Nephron (organoid): ENCODE measurements at regions not wholly inside any gene's neighbourhood (a gene's known extent, or its start where the extent isn't known, plus 50 kb on each side); places are given as distances from the start of the nearest gene placed in this dataset.

Experiments used
- H3K27ac Mint-ChIP-seq, 3 experiments: 2 replicates each; pipeline ENCODE4 v1.8.0; 2020; ENCODE audit warnings: mixed read lengths in 3 of 3, mild to moderate bottlenecking in 2 of 3, moderate library complexity in 1 of 3
- H3K27me3 Mint-ChIP-seq: 2 replicates; pipeline ENCODE4 v1.8.0; 2021; ENCODE audit warnings: low read depth, mild to moderate bottlenecking, moderate library complexity, mixed read lengths
- H3K36me3 Mint-ChIP-seq: 2 replicates; pipeline ENCODE4 v1.8.0; 2020; ENCODE audit warnings: low read depth, mixed read lengths
- H3K4me1 Mint-ChIP-seq: 2 replicates; pipeline ENCODE4 v1.8.0; 2020; ENCODE audit warnings: mixed read lengths
- H3K4me3 Mint-ChIP-seq, 3 experiments: 2 replicates each; pipeline ENCODE4 v1.8.0; 2020; ENCODE audit warnings: mild to moderate bottlenecking in 3 of 3, mixed read lengths in 3 of 3, moderate library complexity in 2 of 3
- H3K9me3 Mint-ChIP-seq: 2 replicates; pipeline ENCODE4 v1.8.0; 2020; ENCODE audit warnings: mixed read lengths
- CTCF ChIP-seq, 3 experiments: fragments of 200-600 bp; sonication (generic); IDR thresholded peaks; one replicate each; pipeline ENCODE4 v1.5.0; 2021; ENCODE audit warnings: antibody characterized with exemption in 3 of 3; ENCODE audit not compliant: unreplicated experiment in 3 of 3

DNA sequence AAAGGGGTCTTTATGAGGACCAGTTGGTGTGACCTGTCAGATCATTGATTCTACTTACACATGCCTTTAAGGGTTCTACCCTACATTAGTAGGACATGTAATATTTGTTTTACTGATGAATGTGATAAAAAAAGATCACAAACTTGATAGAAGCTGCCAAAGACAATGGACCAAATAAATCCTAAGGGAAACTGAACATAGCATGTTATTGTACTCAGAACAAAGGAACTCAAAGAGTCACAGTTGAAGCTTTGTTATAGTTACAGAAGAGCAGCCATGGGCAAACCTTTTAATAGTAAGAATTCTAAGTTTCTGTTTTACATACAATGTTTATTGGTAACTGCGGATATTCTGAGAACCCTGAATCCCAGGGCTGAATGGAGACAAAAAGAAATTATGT lies 780.1 kb downstream of the SLITRK6 start:
- no peaks in the 10 kb centered on the region for H3K27me3 Mint-ChIP-seq
- TF ChIP-seq CTCF (IDR thresholded peaks at IDR 0.05; ENCODE audit: unreplicated experiment in 3 of 3), result no peak
- no peaks in the 10 kb centered on the region for H3K36me3 Mint-ChIP-seq
- H3K9me3 Mint-ChIP-seq, result peaks cover 1% of the 10 kb centered on the region
- no peak overlapping the region for H3K4me3 Mint-ChIP-seq
- no peaks in the 10 kb centered on the region for H3K4me1 Mint-ChIP-seq
- H3K27ac Mint-ChIP-seq, result no peak overlapping the region

DNA sequence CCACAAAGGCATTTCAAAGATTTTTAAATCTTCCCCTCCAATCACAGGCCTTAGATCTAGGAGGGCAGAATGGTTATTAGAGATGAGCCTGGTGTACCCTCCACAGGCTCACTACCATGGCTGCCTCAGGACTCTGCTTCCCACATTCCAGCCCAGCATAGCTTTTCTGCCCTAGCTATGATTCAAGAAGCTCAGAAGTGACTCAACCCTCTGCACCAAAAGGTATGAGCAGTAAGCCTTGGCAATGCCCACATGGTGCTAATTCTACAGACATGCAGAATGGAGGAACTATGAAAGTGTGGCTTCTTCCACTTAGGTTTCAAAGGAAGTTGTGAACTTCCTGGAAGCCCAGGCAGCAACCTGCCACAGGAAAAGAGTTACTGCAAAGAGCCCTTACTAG lies 786.2 kb downstream of the SLITRK6 start:
- Mint-ChIP-seq H3K4me3 (no peak overlapping the region), H3K4me1 (no peaks in the 10 kb centered on the region), H3K27ac (no peak overlapping the region), H3K27me3 (no peaks in the 10 kb centered on the region), H3K9me3 (peaks cover 9% of the 10 kb centered on the region), H3K36me3 (no peaks in the 10 kb centered on the region)
- no peak for TF ChIP-seq CTCF (IDR thresholded peaks at IDR 0.05; ENCODE audit: unreplicated experiment in 3 of 3)

DNA sequence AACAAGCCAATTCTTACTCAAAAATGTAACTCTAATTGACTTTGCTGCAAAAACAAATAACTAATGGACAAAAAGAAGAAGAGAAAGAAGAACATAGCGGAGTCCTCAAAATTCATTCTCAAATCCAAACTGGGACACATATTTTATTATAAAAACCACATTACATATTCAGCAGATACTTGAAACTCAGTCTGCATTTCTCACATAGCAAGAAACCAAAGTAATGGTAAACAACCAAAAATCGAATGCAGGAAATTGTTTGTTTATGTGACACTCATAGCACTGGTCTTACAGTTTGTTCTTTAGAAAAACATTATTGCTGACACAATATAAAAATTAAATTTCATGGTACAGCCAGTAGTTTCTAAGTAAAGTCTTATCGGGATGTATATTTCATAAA lies 789.8 kb downstream of the SLITRK6 start:
- Mint-ChIP-seq H3K36me3 (no peaks in the 10 kb centered on the region), H3K9me3 (peaks cover 9% of the 10 kb centered on the region), H3K4me1 (no peaks in the 10 kb centered on the region), H3K4me3 (no peak overlapping the region), H3K27me3 (no peaks in the 10 kb centered on the region), H3K27ac (no peak overlapping the region)
- no peak for TF ChIP-seq CTCF (IDR thresholded peaks at IDR 0.05; ENCODE audit: unreplicated experiment in 3 of 3)

- Mint-ChIP-seq H3K36me3 (no peaks in the 10 kb centered on the region), H3K4me1 (no peaks in the 10 kb centered on the region)
These were observed 800.0 kb downstream of the SLITRK6 start for GRCh38 chr13:84999252-84999651.

DNA sequence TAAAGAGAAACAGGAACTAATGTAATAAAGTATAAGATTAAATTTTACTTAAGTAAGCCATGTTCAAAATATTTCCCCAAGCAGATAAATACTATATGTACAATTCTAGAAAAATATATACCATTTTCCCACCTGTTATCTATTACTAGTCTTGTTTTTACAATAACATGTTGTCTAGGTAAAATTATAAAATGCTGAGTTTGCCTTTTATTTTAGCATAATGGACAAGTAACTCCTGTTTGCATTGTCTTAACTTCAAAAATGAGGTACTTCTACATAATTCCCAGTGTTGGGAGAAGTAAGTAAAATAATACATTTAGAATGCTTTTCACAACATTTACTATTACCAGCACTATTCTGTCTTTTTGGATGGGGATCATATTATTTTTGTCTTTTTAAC lies 800.5 kb downstream of the SLITRK6 start:
- no peaks in the 10 kb centered on the region for H3K27me3 Mint-ChIP-seq
- H3K9me3 Mint-ChIP-seq, result no peaks in the 10 kb centered on the region
- H3K27ac Mint-ChIP-seq, result no peak overlapping the region
- no peaks in the 10 kb centered on the region for H3K36me3 Mint-ChIP-seq
- H3K4me1 Mint-ChIP-seq, result no peaks in the 10 kb centered on the region
- no peak overlapping the region for H3K4me3 Mint-ChIP-seq
- TF ChIP-seq CTCF (IDR thresholded peaks at IDR 0.05; ENCODE audit: unreplicated experiment in 3 of 3), result no peak

More at GRCh38 chr13:84999252-84999651, 800.0 kb downstream of the SLITRK6 start:
- no peaks in the 10 kb centered on the region for H3K9me3 Mint-ChIP-seq
- no peak overlapping the region for H3K4me3 Mint-ChIP-seq
- no peak overlapping the region for H3K27ac Mint-ChIP-seq
- no peaks in the 10 kb centered on the region for H3K27me3 Mint-ChIP-seq
- no peak for TF ChIP-seq CTCF (IDR thresholded peaks at IDR 0.05; ENCODE audit: unreplicated experiment in 3 of 3)

GRCh38 chr13:84997858-84998257 lies 801.4 kb downstream of the SLITRK6 start:
- no peak for TF ChIP-seq CTCF (IDR thresholded peaks at IDR 0.05; ENCODE audit: unreplicated experiment in 3 of 3)
- Mint-ChIP-seq H3K4me3 (no peak overlapping the region), H3K27me3 (no peaks in the 10 kb centered on the region), H3K36me3 (no peaks in the 10 kb centered on the region), H3K27ac (no peak overlapping the region), H3K9me3 (no peaks in the 10 kb centered on the region), H3K4me1 (no peaks in the 10 kb centered on the region)
